ENCODE measurements at regions not wholly inside any gene's neighbourhood (a gene's known extent, or its start where the extent isn't known, plus 50 kb on each side); places are given as distances from the start of the nearest gene placed in this dataset.

DNA sequence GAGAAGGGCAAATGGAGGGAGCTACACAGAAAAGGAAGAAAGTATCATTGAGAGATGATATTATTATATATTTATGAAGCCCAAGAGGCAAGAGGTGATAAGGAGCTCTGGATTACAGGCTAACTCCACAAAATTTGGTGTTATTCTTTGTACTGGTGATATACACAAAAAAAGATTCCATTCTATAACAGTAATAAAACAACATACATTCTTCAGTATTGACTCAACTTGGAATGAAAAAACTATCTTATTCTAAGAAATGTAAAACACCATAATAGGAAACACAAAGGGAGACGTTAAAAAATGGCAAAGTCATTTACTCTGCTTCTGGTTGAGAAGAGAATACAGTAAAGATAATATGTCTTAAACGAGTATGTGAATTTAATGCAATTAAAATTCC lies 99.4 kb downstream of the TEX35 start:
- H3K27ac Mint-ChIP-seq = no peak overlapping the region
- H3K4me2 ChIP-seq (replicated peaks; ENCODE audit: extremely low read depth, low read length, poor library complexity, severe bottlenecking) = no peak overlapping the region
- H3K27me3 ChIP-seq (ENCODE audit: control insufficient read depth in 2 of 2, insufficient read depth in 2 of 2, low read length in 2 of 2) = no peaks in the 10 kb centered on the region
- H3K9me3 Mint-ChIP-seq = no peaks in the 10 kb centered on the region
- H4K20me1 ChIP-seq (ENCODE audit: insufficient read depth, low read length) = no peaks in the 10 kb centered on the region
- no peak overlapping the region for H3K9ac ChIP-seq (ENCODE audit: insufficient read depth, low read length, poor library complexity, severe bottlenecking)
- TF ChIP-seq, protein P1, sequence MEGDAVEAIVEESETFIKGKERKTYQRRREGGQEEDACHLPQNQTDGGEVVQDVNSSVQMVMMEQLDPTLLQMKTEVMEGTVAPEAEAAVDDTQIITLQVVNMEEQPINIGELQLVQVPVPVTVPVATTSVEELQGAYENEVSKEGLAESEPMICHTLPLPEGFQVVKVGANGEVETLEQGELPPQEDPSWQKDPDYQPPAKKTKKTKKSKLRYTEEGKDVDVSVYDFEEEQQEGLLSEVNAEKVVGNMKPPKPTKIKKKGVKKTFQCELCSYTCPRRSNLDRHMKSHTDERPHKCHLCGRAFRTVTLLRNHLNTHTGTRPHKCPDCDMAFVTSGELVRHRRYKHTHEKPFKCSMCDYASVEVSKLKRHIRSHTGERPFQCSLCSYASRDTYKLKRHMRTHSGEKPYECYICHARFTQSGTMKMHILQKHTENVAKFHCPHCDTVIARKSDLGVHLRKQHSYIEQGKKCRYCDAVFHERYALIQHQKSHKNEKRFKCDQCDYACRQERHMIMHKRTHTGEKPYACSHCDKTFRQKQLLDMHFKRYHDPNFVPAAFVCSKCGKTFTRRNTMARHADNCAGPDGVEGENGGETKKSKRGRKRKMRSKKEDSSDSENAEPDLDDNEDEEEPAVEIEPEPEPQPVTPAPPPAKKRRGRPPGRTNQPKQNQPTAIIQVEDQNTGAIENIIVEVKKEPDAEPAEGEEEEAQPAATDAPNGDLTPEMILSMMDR (IDR thresholded peaks at IDR 0.05) = no peak
- no peak overlapping the region for H3K27ac ChIP-seq (ENCODE audit: low read depth in 1 of 2, low read length in 2 of 2)
- intact Hi-C loops (cut with micrococcal nuclease) = no loop called here
- no peaks in the 10 kb centered on the region for H3K9me3 ChIP-seq (replicated peaks in 1 of 2; ENCODE audit: control insufficient read depth in 1 of 2, insufficient read depth in 1 of 2, low read length in 2 of 2)
- peaks cover 19 to 23% of the 10 kb centered on the region in 2 donors for H3K4me1 ChIP-seq (ENCODE audit: control insufficient read depth in 1 of 2, insufficient read depth in 2 of 2, low read length in 2 of 2)
- peaks cover 0 to 10% (median 0%) of the 10 kb centered on the region in 3 donors for H3K27me3 Mint-ChIP-seq (ENCODE audit: low read depth in 3 of 3)
- no peaks in the 10 kb centered on the region for H3K36me3 Mint-ChIP-seq
- H3K4me1 Mint-ChIP-seq = peaks cover 22% of the 10 kb centered on the region
- no peaks in the 10 kb centered on the region for H3K79me2 ChIP-seq (ENCODE audit: insufficient read depth, low read length)
- no peak for DNase-seq
- no peak overlapping the region for H3K4me3 ChIP-seq (replicated peaks in 1 of 3; ENCODE audit: low read depth in 2 of 3, low read length in 3 of 3)
- H3K4me3 Mint-ChIP-seq = no peak overlapping the region
- H3K36me3 ChIP-seq (replicated peaks in 1 of 2; ENCODE audit: control insufficient read depth in 1 of 2, insufficient read depth in 2 of 2, low read length in 2 of 2) = no peaks in the 10 kb centered on the region
- H2AFZ ChIP-seq (ENCODE audit: insufficient read depth, low read depth, low read length, poor library complexity, severe bottlenecking) = no peak overlapping the region
- no CpG with 5 or more reads among the region's 2 CpGs for WGBS (ENCODE audit: insufficient coverage)

DNA sequence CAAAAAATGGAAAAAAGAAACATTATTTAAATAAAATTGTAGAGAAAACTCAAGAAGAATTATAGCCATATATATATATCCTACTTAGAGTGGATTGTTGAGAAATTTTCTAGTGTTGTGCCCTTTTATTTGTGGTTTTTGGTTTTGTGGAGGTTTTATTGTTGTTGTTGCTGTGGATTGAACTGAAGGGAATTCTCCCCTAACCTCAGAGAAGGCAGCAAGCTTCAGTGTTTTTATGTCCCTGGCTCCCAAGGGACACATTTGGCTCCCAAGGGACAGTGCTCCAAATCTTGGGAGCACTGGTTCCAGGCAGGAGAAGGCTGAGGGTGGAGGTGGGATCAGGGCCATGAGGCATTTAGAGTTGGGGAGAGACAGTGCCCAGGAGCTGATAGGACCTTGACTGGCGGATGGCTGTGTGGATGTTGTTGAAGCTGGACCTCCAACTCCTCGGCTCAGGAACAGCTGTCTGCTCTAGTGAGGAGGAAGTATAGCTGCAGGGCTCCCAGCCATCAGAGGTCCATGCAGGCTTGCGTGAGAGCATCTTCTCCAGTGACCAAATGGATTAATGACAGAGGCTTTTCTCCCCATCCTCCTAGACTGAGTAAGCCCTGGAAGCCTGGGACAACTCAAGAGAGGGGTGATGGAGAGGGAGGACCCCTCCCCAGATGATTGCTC lies 100.5 kb downstream of the TEX35 start:
- Histone ChIP-seq H3K9me3 (replicated peaks in 1 of 2; ENCODE audit: control insufficient read depth in 1 of 2, insufficient read depth in 1 of 2, low read length in 2 of 2) (no peaks in the 10 kb centered on the region), H3K79me2 (ENCODE audit: insufficient read depth, low read length) (no peaks in the 10 kb centered on the region), H3K27ac (ENCODE audit: low read depth in 1 of 2, low read length in 2 of 2) (no peak overlapping the region), H2AFZ (ENCODE audit: insufficient read depth, low read depth, low read length, poor library complexity, severe bottlenecking) (no peak overlapping the region), H3K4me2 (replicated peaks; ENCODE audit: extremely low read depth, low read length, poor library complexity, severe bottlenecking) (no peak overlapping the region), H3K4me3 (replicated peaks in 1 of 3; ENCODE audit: low read depth in 2 of 3, low read length in 3 of 3) (no peak overlapping the region), H3K27me3 (ENCODE audit: control insufficient read depth in 2 of 2, insufficient read depth in 2 of 2, low read length in 2 of 2) (no peaks in the 10 kb centered on the region), H3K36me3 (replicated peaks in 1 of 2; ENCODE audit: control insufficient read depth in 1 of 2, insufficient read depth in 2 of 2, low read length in 2 of 2) (no peaks in the 10 kb centered on the region), H3K9ac (ENCODE audit: insufficient read depth, low read length, poor library complexity, severe bottlenecking) (no peak overlapping the region), H4K20me1 (ENCODE audit: insufficient read depth, low read length) (no peaks in the 10 kb centered on the region), H3K4me1 (ENCODE audit: control insufficient read depth in 1 of 2, insufficient read depth in 2 of 2, low read length in 2 of 2) (peaks cover 9 to 12% of the 10 kb centered on the region in 2 donors)
- Mint-ChIP-seq H3K9me3 (no peaks in the 10 kb centered on the region), H3K4me1 (peaks cover 11% of the 10 kb centered on the region), H3K27ac (peak overlapping the region in 3 of 7 donors; percentile 33 to 84 (median 66)), H3K27me3 (ENCODE audit: low read depth in 3 of 3) (peaks cover 0 to 4% (median 0%) of the 10 kb centered on the region in 3 donors), H3K4me3 (no peak overlapping the region), H3K36me3 (no peaks in the 10 kb centered on the region)
- 100% methylated on average over 1 of the region's 3 CpGs for WGBS (ENCODE audit: insufficient coverage)
- no peak for DNase-seq
- TF ChIP-seq, protein P1 (IDR thresholded peaks at IDR 0.05) = no peak
- intact Hi-C loops (cut with micrococcal nuclease) = no loop called here
